Endothelial cell of umbilical vein (primary cell): ENCODE measurements at regions not wholly inside any gene's neighbourhood (a gene's known extent, or its start where the extent isn't known, plus 50 kb on each side); places are given as distances from the start of the nearest gene placed in this dataset.
"Not testable (repeated sequence)": the region's sequence is repeated elsewhere in the genome, so short reads cannot be mapped to it uniquely, and the experiment has no call there.

Experiments
- BruUV-seq: library from RNA; stranded (reverse); fragments of 400-500 nt; replicated peaks from 2 replicates; lab custom pipeline; 2021; lab: Mats Ljungman, UMichigan
- CTCF ChIA-PET: fragments of 300-600, 350-600 bp; sonication (Branson Sonifier 250); formaldehyde crosslinking; loops from one replicate; lab custom pipeline; 2021; ENCODE audit warnings: antibody characterized with exemption, inconsistent platforms; lab: Charles Lee
- POLR2A ChIA-PET: fragments of 300-600, 350-600 bp; sonication (Branson Sonifier 250); formaldehyde crosslinking; loops from one replicate; lab custom pipeline; 2021; ENCODE audit warnings: antibody characterized with exemption, inconsistent platforms; lab: Charles Lee
- DNase-seq: peaks from one replicate; pipeline ENCODE4 v3.0.0-alpha.2; 2011; ENCODE audit warnings: low read depth, low spot score
- FAIRE-seq: peaks from 2 replicates; lab custom pipeline; 2011; peaks lifted over from hg19 to GRCh38; lab: Jason Lieb, UNC
- H2AFZ ChIP-seq: 2 replicates; pipeline ENCODE4 v1.6.0; 2012; ENCODE audit warnings: low read depth, low read length, control low read depth, inconsistent platforms
- H3K27ac ChIP-seq: 2 replicates; pipeline ENCODE4 v1.5.1; 2011; ENCODE audit warnings: low read depth, mild to moderate bottlenecking, control low read depth, low read length, moderate library complexity; ENCODE audit not compliant: insufficient read depth
- H3K27me3 ChIP-seq, 2 experiments: 2 replicates each; pipeline versions ENCODE4 v1.6.0 to v1.6.1; 2011; ENCODE audit warnings: low read length in 2 of 2, mixed read lengths in 1 of 2; ENCODE audit not compliant: control insufficient read depth in 2 of 2, insufficient read depth in 2 of 2
- H3K36me3 ChIP-seq, 2 experiments: 2 replicates in 1 of 2; 3 replicates in 1 of 2; pipeline ENCODE4 v1.5.1; 2011; ENCODE audit warnings: low read length in 2 of 2, mild to moderate bottlenecking in 1 of 2, moderate library complexity in 1 of 2; ENCODE audit not compliant: control insufficient read depth in 2 of 2, insufficient read depth in 2 of 2; ENCODE audit errors: extremely low read depth in 1 of 2
- H3K4me1 ChIP-seq: 3 replicates; pipeline ENCODE4 v1.5.1; 2011; ENCODE audit warnings: mild to moderate bottlenecking, low read length; ENCODE audit not compliant: control insufficient read depth, insufficient read depth; ENCODE audit errors: extremely low read depth
- H3K4me2 ChIP-seq: 2 replicates; pipeline ENCODE4 v1.6.1; 2011; ENCODE audit warnings: low read length, control low read depth, mixed read lengths; ENCODE audit not compliant: insufficient read depth
- H3K4me3 ChIP-seq, 3 experiments: fragments of 200-600 bp in 1 of 3; sonication (generic), shearing (Covaris generic) in 1 of 3; replicated peaks in 1 of 3; 2 replicates each; pipeline ENCODE4 v1.5.1; 2011 to 2016; ENCODE audit warnings: control low read depth in 3 of 3, low read length in 3 of 3, mild to moderate bottlenecking in 2 of 3, inconsistent platforms in 1 of 3, low read depth in 1 of 3, moderate library complexity in 1 of 3; ENCODE audit not compliant: insufficient read depth in 1 of 3
- H3K79me2 ChIP-seq: 2 replicates; pipeline ENCODE4 v1.6.0; 2012; ENCODE audit warnings: low read length, inconsistent platforms; ENCODE audit not compliant: control insufficient read depth, insufficient read depth
- H3K9ac ChIP-seq: replicated peaks from 2 replicates; pipeline ENCODE3; 2011; ENCODE audit warnings: low read length, control low read depth; ENCODE audit not compliant: insufficient read depth; ENCODE audit errors: extremely low read depth
- H3K9me1 ChIP-seq: replicated peaks from 3 replicates; pipeline ENCODE4 v1.6.0; 2011; ENCODE audit warnings: mild to moderate bottlenecking, low read length; ENCODE audit not compliant: control insufficient read depth, insufficient read depth; ENCODE audit errors: extremely low read depth
- H3K9me3 ChIP-seq: replicated peaks from 2 replicates; pipeline ENCODE4 v1.5.1; 2012; ENCODE audit warnings: low read length, inconsistent platforms; ENCODE audit not compliant: control insufficient read depth, insufficient read depth
- H4K20me1 ChIP-seq: replicated peaks from 2 replicates; pipeline ENCODE3; 2011; ENCODE audit warnings: mild to moderate bottlenecking, low read length; ENCODE audit not compliant: control insufficient read depth, insufficient read depth; ENCODE audit errors: extremely low read depth
- EZH2 ChIP-seq: IDR thresholded peaks from 2 replicates; pipeline ENCODE4 v1.6.1; 2012; ENCODE audit warnings: borderline replicate concordance, low read depth, mild to moderate bottlenecking, moderate library complexity, low read length, inconsistent platforms; ENCODE audit not compliant: severe bottlenecking
- JUN ChIP-seq: IDR thresholded peaks from 2 replicates; pipeline ENCODE4 v1.6.1; 2011; ENCODE audit warnings: borderline replicate concordance, low read depth; ENCODE audit not compliant: insufficient read length, insufficient read depth
- dilution Hi-C: fragments of 300-500 bp; cut with MboI; formaldehyde crosslinking; loops from one replicate; pipeline ENCODE4 v1.15.0; 2019; ENCODE audit warnings: low sequenced_read_pairs; ENCODE audit not compliant: extremely low pct_ligation_motif_present
- intact Hi-C: fragments of 100-400 bp; cut with micrococcal nuclease; formaldehyde crosslinking; loops from one replicate; pipeline ENCODE4 v1.10.0; 2022
- TF ChIP-seq, protein P1 (sequence below), 2 donors: IDR thresholded peaks; 1 replicate in 1 of 2; 2 replicates in 1 of 2; pipeline ENCODE4 v1.5.1; 2011; ENCODE audit warnings: low read length in 2 of 2, mild to moderate bottlenecking in 2 of 2, moderate library complexity in 2 of 2, control low read depth in 1 of 2, inconsistent platforms in 1 of 2, low read depth in 1 of 2; ENCODE audit not compliant: insufficient read depth in 1 of 2; ENCODE audit errors: extremely low read depth in 1 of 2

DNA sequence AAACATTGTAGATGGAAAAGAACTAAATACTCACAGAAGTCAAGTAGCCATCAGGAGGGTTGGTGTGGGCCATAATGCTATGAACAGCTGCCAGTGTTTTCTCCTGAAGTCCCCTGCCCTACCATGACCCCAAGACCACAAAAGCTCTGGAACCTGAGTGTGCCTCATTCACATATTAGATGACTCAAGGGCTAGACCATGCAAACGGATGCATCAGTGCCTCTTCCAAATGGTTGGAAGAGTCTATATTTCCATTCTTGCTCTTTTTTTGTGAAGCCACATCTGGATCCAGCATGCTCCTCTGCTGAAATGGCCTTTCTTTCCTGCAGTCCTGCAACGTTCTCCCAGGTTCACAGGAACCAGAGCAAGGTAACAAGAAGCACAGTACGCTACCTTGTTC, 136.6 kb upstream of the EPB41L4A start:
- Histone ChIP-seq H3K4me2 (no peak overlapping the region), H3K9me3 (no peaks in the 10 kb centered on the region), H3K79me2 (no peaks in the 10 kb centered on the region), H4K20me1 (no peaks in the 10 kb centered on the region), H3K27ac (no peak overlapping the region), H3K9ac (no peak overlapping the region), H3K4me1 (no peaks in the 10 kb centered on the region), H3K36me3 (no peaks in the 10 kb centered on the region), H3K27me3 (no peaks in the 10 kb centered on the region), H3K4me3 (no peak overlapping the region), H2AFZ (no peak overlapping the region), H3K9me1 (no peaks in the 10 kb centered on the region)
- TF ChIP-seq EZH2 (no peak), JUN (no peak)
- TF ChIP-seq, protein P1, sequence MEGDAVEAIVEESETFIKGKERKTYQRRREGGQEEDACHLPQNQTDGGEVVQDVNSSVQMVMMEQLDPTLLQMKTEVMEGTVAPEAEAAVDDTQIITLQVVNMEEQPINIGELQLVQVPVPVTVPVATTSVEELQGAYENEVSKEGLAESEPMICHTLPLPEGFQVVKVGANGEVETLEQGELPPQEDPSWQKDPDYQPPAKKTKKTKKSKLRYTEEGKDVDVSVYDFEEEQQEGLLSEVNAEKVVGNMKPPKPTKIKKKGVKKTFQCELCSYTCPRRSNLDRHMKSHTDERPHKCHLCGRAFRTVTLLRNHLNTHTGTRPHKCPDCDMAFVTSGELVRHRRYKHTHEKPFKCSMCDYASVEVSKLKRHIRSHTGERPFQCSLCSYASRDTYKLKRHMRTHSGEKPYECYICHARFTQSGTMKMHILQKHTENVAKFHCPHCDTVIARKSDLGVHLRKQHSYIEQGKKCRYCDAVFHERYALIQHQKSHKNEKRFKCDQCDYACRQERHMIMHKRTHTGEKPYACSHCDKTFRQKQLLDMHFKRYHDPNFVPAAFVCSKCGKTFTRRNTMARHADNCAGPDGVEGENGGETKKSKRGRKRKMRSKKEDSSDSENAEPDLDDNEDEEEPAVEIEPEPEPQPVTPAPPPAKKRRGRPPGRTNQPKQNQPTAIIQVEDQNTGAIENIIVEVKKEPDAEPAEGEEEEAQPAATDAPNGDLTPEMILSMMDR (IDR thresholded peaks at IDR 0.05; ENCODE audit: extremely low read depth in 1 of 2, insufficient read depth in 1 of 2, low read depth in 1 of 2, low read length in 2 of 2) = no peak
- intact Hi-C loops = loop anchor here (5.0 to 10.0 kb wide), 2 partner anchors 139 to 1822 kb away; no protein-coding TSS in a partner anchor
- CTCF ChIA-PET = interaction anchor here (0.8 to 10.1 kb wide), 3 partner anchors 40 to 292 kb away, joined by 3 to 162 read pairs (median 5); no protein-coding TSS in a partner anchor
- POLR2A ChIA-PET = no interaction called here
- FAIRE-seq (no peak), DNase-seq (no peak)
- BruUV-seq = no TSS peak
- dilution Hi-C loops = no loop called here

DNA sequence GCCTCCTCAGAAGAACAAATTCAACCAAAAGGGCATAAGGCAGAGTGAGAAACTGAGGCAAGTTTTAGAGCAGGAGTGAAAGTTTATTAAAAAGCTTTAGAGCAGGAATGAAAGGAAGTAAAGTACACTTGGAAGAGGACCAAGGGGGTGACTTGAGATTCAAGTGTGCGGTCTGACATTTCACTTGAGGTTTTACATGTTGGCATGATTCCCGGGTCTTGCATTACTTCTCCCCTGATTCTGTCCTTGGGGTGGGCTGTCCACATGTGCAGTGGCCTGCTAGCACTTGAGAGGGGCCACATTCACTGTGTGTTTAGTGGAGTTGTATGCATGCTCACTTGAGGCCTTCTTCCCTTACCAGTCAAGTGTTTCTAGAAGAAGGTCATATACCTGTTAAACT, 140.4 kb upstream of the EPB41L4A start:
- H3K27ac ChIP-seq, H4K20me1 ChIP-seq, BruUV-seq, H3K4me1 ChIP-seq, POLR2A ChIA-PET, H3K9ac ChIP-seq, DNase-seq, FAIRE-seq, H3K79me2 ChIP-seq, H2AFZ ChIP-seq, H3K4me2 ChIP-seq, H3K27me3 ChIP-seq, H3K4me3 ChIP-seq, H3K9me1 ChIP-seq, dilution Hi-C loops, H3K9me3 ChIP-seq, H3K36me3 ChIP-seq: not testable (repeated sequence)
- intact Hi-C loops = loop anchor here (5.0 to 10.0 kb wide), 2 partner anchors 135 to 1818 kb away; no protein-coding TSS in a partner anchor
- CTCF ChIA-PET = interaction anchor here (1.5 kb wide), 1 partner anchor 8 kb away, joined by 6 read pairs; no protein-coding TSS in a partner anchor
